Naive thymus-derived CD4-positive, alpha-beta T cell (primary cell): ENCODE measurements at regions not wholly inside any gene's neighbourhood (a gene's known extent, or its start where the extent isn't known, plus 50 kb on each side); places are given as distances from the start of the nearest gene placed in this dataset.

ENCODE experiments used
- ATAC-seq: fragments of 150-1000 bp; cut with Tn5 transposase; 2 replicates; pipeline ENCODE4 v1.10.0; 2021; ENCODE audit warnings: mild to moderate bottlenecking, moderate library complexity
- CTCF ChIA-PET: fragments of 350-600 bp; sonication (Branson Sonifier 250); formaldehyde crosslinking; loops from one replicate; lab custom pipeline; 2021; ENCODE audit warnings: antibody characterized with exemption; lab: Charles Lee
- POLR2A ChIA-PET: fragments of 350-600 bp; sonication (Branson Sonifier 250); formaldehyde crosslinking; loops from one replicate; lab custom pipeline; 2021; ENCODE audit warnings: antibody characterized with exemption, inconsistent platforms; lab: Charles Lee
- DNase-seq, 9 donors: peaks; one replicate each; pipeline versions ENCODE4 v3.0.0 to v3.0.0-alpha.2; 2020 to 2022; ENCODE audit warnings: mixed read lengths in 1 of 9
- H3K27ac ChIP-seq: one replicate; pipeline ENCODE4 v1.7.0; 2013; ENCODE audit warnings: mild to moderate bottlenecking, low read depth, low read length, moderate library complexity
- H3K27me3 ChIP-seq, 2 donors: one replicate each; pipeline ENCODE4 v1.7.0; 2013; ENCODE audit warnings: low read length in 2 of 2, mild to moderate bottlenecking in 2 of 2, moderate library complexity in 2 of 2; ENCODE audit not compliant: control insufficient read depth in 2 of 2, insufficient read depth in 2 of 2
- H3K36me3 ChIP-seq, 3 experiments: 1 replicate in 2 of 3; 2 replicates in 1 of 3; pipeline ENCODE4 v1.7.0; 2013; ENCODE audit warnings: low read length in 3 of 3, mild to moderate bottlenecking in 3 of 3, moderate library complexity in 1 of 3; ENCODE audit not compliant: insufficient read depth in 3 of 3, control insufficient read depth in 2 of 3
- H3K4me1 ChIP-seq, 2 donors: one replicate each; pipeline ENCODE4 v1.7.0; 2013; ENCODE audit warnings: low read length in 2 of 2, mild to moderate bottlenecking in 2 of 2, moderate library complexity in 1 of 2; ENCODE audit not compliant: control insufficient read depth in 2 of 2, insufficient read depth in 2 of 2
- H3K4me3 ChIP-seq: 2 replicates; pipeline ENCODE4 v1.7.0; 2013; ENCODE audit warnings: mild to moderate bottlenecking, low read length
- H3K9me3 ChIP-seq, 3 experiments: 1 replicate in 2 of 3; 2 replicates in 1 of 3; pipeline ENCODE4 v1.7.0; 2013; ENCODE audit warnings: low read length in 3 of 3; ENCODE audit not compliant: control insufficient read depth in 2 of 3
- H3K27ac Mint-ChIP-seq, 9 donors: one replicate each; pipeline ENCODE4 v1.8.0; 2020 to 2022; ENCODE audit warnings: mixed read lengths in 9 of 9, mild to moderate bottlenecking in 8 of 9, moderate library complexity in 5 of 9, inconsistent platforms in 2 of 9
- H3K27me3 Mint-ChIP-seq, 5 donors: one replicate each; pipeline ENCODE4 v1.8.0; 2021 to 2022; ENCODE audit warnings: mixed read lengths in 5 of 5, mild to moderate bottlenecking in 1 of 5
- H3K36me3 Mint-ChIP-seq, 5 donors: one replicate each; pipeline ENCODE4 v1.8.0; 2020 to 2022; ENCODE audit warnings: mixed read lengths in 5 of 5, mild to moderate bottlenecking in 3 of 5, inconsistent platforms in 1 of 5
- H3K4me1 Mint-ChIP-seq, 7 donors: one replicate each; pipeline ENCODE4 v1.8.0; 2020 to 2022; ENCODE audit warnings: mixed read lengths in 7 of 7, mild to moderate bottlenecking in 3 of 7, inconsistent platforms in 1 of 7
- H3K4me3 Mint-ChIP-seq, 10 donors: one replicate each; pipeline ENCODE4 v1.8.0; 2020 to 2022; ENCODE audit warnings: mild to moderate bottlenecking in 10 of 10, mixed read lengths in 10 of 10, moderate library complexity in 6 of 10, inconsistent platforms in 2 of 10
- H3K9me3 Mint-ChIP-seq, 11 donors: one replicate each; pipeline ENCODE4 v1.8.0; 2020 to 2022; ENCODE audit warnings: mixed read lengths in 11 of 11, mild to moderate bottlenecking in 4 of 11, inconsistent platforms in 1 of 11, moderate library complexity in 1 of 11
- intact Hi-C, 2 donors: fragments of 100-400 bp; cut with micrococcal nuclease; formaldehyde crosslinking; loops; one replicate each; pipeline ENCODE4 v1.15.1; 2023

DNA sequence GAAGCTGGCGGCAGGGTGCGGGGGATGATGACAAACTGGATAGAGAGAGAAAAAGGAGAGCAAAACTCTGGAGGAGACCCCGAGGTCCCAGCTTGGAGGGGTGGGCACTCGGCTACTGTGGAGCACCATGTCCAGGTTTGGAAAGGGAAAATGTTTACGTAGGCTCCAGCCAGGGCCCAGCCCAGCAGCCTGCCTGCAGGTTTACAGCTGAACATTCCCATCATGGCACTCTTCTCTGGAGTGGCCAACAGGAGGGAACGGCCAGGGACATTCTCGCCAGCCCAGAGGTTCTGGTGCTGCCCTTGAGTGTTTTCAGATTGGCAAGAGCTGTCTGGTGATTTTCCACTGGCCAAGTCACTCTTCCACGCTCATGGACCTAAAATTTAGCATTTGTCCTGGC is 262.9 kb upstream of the TCF4 start:
- no peaks in the 10 kb centered on the region for H3K36me3 Mint-ChIP-seq
- no peaks in the 10 kb centered on the region for H3K9me3 ChIP-seq
- H3K4me1 Mint-ChIP-seq, result no peaks in the 10 kb centered on the region
- ChIA-PET CTCF (no interaction called here), POLR2A (no interaction called here)
- H3K36me3 ChIP-seq, result no peaks in the 10 kb centered on the region
- H3K4me3 Mint-ChIP-seq, result no peak overlapping the region
- intact Hi-C loops, result no loop called here
- H3K4me1 ChIP-seq, result no peaks in the 10 kb centered on the region
- no peaks in the 10 kb centered on the region for H3K27me3 ChIP-seq
- DNase-seq, result no peak
- H3K27ac ChIP-seq, result no peak overlapping the region
- no peak for ATAC-seq
- H3K27ac Mint-ChIP-seq, result no peak overlapping the region
- H3K27me3 Mint-ChIP-seq, result no peaks in the 10 kb centered on the region
- H3K4me3 ChIP-seq, result no peak overlapping the region
- peaks cover 0 to 10% (median 0%) of the 10 kb centered on the region in 11 donors for H3K9me3 Mint-ChIP-seq

GRCh38 chr18:55849391-55849790 is 261.4 kb upstream of the TCF4 start:
- Mint-ChIP-seq H3K27me3 (no peaks in the 10 kb centered on the region), H3K4me3 (no peak overlapping the region), H3K9me3 (peaks cover 0 to 5% (median 0%) of the 10 kb centered on the region in 11 donors), H3K36me3 (no peaks in the 10 kb centered on the region), H3K27ac (no peak overlapping the region), H3K4me1 (no peaks in the 10 kb centered on the region)
- H3K27ac ChIP-seq, result no peak overlapping the region
- H3K9me3 ChIP-seq, result no peaks in the 10 kb centered on the region
- intact Hi-C loops, result loop anchor here in 1 of 2 donors (10.0 kb wide), 1 partner anchor 65 kb away; no protein-coding TSS in a partner anchor
- no peak for DNase-seq
- H3K4me3 ChIP-seq, result no peak overlapping the region
- no peaks in the 10 kb centered on the region for H3K36me3 ChIP-seq
- H3K27me3 ChIP-seq, result no peaks in the 10 kb centered on the region
- CTCF ChIA-PET, result no interaction called here
- no peaks in the 10 kb centered on the region for H3K4me1 ChIP-seq
- ATAC-seq, result no peak
- POLR2A ChIA-PET, result no interaction called here

- no peak overlapping the region for H3K27ac ChIP-seq
- Mint-ChIP-seq H3K4me1 (no peaks in the 10 kb centered on the region), H3K36me3 (no peaks in the 10 kb centered on the region), H3K27me3 (no peaks in the 10 kb centered on the region), H3K27ac (no peak overlapping the region), H3K4me3 (no peak overlapping the region), H3K9me3 (peaks cover 0 to 5% (median 0%) of the 10 kb centered on the region in 11 donors)
- H3K4me1 ChIP-seq, result no peaks in the 10 kb centered on the region
- DNase-seq, result no peak
- intact Hi-C loops, result loop anchor here in 1 of 2 donors (10.0 kb wide), 1 partner anchor 63 kb away; no protein-coding TSS in a partner anchor
- no peaks in the 10 kb centered on the region for H3K27me3 ChIP-seq
- H3K36me3 ChIP-seq, result no peaks in the 10 kb centered on the region
- POLR2A ChIA-PET, result no interaction called here
- CTCF ChIA-PET, result no interaction called here
- no peak overlapping the region for H3K4me3 ChIP-seq
- no peak for ATAC-seq
- no peaks in the 10 kb centered on the region for H3K9me3 ChIP-seq
These were observed 260.0 kb upstream of the TCF4 start for GRCh38 chr18:55847960-55848359.

GRCh38 chr18:55845221-55845620 is 257.2 kb upstream of the TCF4 start:
- intact Hi-C loops, result loop anchor here in 1 of 2 donors (10.0 kb wide), 1 partner anchor 60 kb away; no protein-coding TSS in a partner anchor
- Histone ChIP-seq H3K4me3 (no peak overlapping the region), H3K27me3 (no peaks in the 10 kb centered on the region), H3K9me3 (no peaks in the 10 kb centered on the region), H3K36me3 (no peaks in the 10 kb centered on the region), H3K4me1 (no peaks in the 10 kb centered on the region), H3K27ac (no peak overlapping the region)
- no peaks in the 10 kb centered on the region for H3K27me3 Mint-ChIP-seq
- ATAC-seq (no peak), DNase-seq (no peak)
- no peak overlapping the region for H3K4me3 Mint-ChIP-seq
- peaks cover 0 to 5% (median 0%) of the 10 kb centered on the region in 11 donors for H3K9me3 Mint-ChIP-seq
- CTCF ChIA-PET, result no interaction called here
- H3K27ac Mint-ChIP-seq, result no peak overlapping the region
- no peaks in the 10 kb centered on the region for H3K4me1 Mint-ChIP-seq
- POLR2A ChIA-PET, result no interaction called here
- H3K36me3 Mint-ChIP-seq, result no peaks in the 10 kb centered on the region

- Histone ChIP-seq H3K27me3 (no peaks in the 10 kb centered on the region), H3K4me3 (no peak overlapping the region), H3K36me3 (no peaks in the 10 kb centered on the region), H3K4me1 (no peaks in the 10 kb centered on the region), H3K9me3 (no peaks in the 10 kb centered on the region), H3K27ac (no peak overlapping the region)
- ChIA-PET POLR2A (no interaction called here), CTCF (no interaction called here)
- intact Hi-C loops, result loop anchor here in 1 of 2 donors (10.0 kb wide), 1 partner anchor 60 kb away; no protein-coding TSS in a partner anchor
- no peaks in the 10 kb centered on the region for H3K27me3 Mint-ChIP-seq
- no peak overlapping the region for H3K27ac Mint-ChIP-seq
- peaks cover 0 to 8% (median 4%) of the 10 kb centered on the region in 11 donors for H3K9me3 Mint-ChIP-seq
- no peak for ATAC-seq
- no peaks in the 10 kb centered on the region for H3K4me1 Mint-ChIP-seq
- no peaks in the 10 kb centered on the region for H3K36me3 Mint-ChIP-seq
- H3K4me3 Mint-ChIP-seq, result no peak overlapping the region
- DNase-seq, result no peak
These were observed 256.4 kb upstream of the TCF4 start for GRCh38 chr18:55844382-55844781.

GRCh38 chr18:55841314-55841713 is 253.3 kb upstream of the TCF4 start:
- H3K27me3 Mint-ChIP-seq, result no peaks in the 10 kb centered on the region

DNA sequence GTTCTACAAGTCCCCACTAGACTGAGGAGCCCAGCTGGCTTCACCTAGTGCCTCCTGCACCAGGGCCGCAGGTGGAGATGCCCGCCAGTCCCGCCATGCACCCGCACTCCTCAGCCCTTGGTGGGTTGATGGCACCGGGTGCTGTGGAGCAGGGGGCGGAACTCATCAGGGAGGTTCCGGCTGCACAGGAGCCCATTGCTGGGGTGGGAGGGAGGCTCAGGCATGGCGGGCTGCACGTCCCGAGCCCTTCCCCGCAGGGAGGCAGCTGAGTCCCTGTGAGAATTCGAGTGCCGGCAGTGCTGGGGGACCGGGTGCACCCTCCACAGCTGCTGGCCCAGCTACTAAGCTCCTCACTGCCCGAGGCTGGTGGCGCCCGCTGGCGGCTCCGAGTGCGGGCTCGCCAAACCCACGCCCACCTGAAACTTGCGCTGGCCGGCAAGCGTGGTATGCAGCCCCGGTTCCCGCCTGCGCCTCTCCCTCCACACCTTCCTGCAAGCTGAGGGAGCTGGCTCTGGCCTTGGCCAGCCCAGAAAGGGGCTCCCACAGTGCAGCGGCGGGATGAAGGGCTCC is 252.7 kb upstream of the TCF4 start:
- ChIA-PET POLR2A (no interaction called here), CTCF (no interaction called here)
- no peak overlapping the region for H3K4me3 Mint-ChIP-seq
- Histone ChIP-seq H3K36me3 (no peaks in the 10 kb centered on the region), H3K4me1 (no peaks in the 10 kb centered on the region), H3K9me3 (no peaks in the 10 kb centered on the region), H3K27me3 (no peaks in the 10 kb centered on the region), H3K27ac (no peak overlapping the region), H3K4me3 (no peak overlapping the region)
- no peaks in the 10 kb centered on the region for H3K27me3 Mint-ChIP-seq
- H3K9me3 Mint-ChIP-seq, result peaks cover 0 to 18% (median 4%) of the 10 kb centered on the region in 11 donors
- ATAC-seq (no peak), DNase-seq (no peak)
- intact Hi-C loops, result loop anchor here in 1 of 2 donors (10.0 kb wide), 1 partner anchor 56 kb away; no protein-coding TSS in a partner anchor
- no peaks in the 10 kb centered on the region for H3K36me3 Mint-ChIP-seq
- H3K4me1 Mint-ChIP-seq, result no peaks in the 10 kb centered on the region
- no peak overlapping the region for H3K27ac Mint-ChIP-seq

More at GRCh38 chr18:55841314-55841713, 253.3 kb upstream of the TCF4 start:
- Mint-ChIP-seq H3K4me3 (no peak overlapping the region), H3K9me3 (peaks cover 0 to 18% (median 6%) of the 10 kb centered on the region in 11 donors), H3K27ac (no peak overlapping the region), H3K36me3 (no peaks in the 10 kb centered on the region), H3K4me1 (no peaks in the 10 kb centered on the region)
- Histone ChIP-seq H3K9me3 (no peaks in the 10 kb centered on the region), H3K4me3 (no peak overlapping the region), H3K27me3 (no peaks in the 10 kb centered on the region), H3K36me3 (no peaks in the 10 kb centered on the region), H3K4me1 (no peaks in the 10 kb centered on the region), H3K27ac (no peak overlapping the region)
- ChIA-PET POLR2A (no interaction called here), CTCF (no interaction called here)
- DNase-seq (no peak), ATAC-seq (no peak)
- intact Hi-C loops, result loop anchor here in 1 of 2 donors (10.0 kb wide), 1 partner anchor 57 kb away; no protein-coding TSS in a partner anchor
